Right renal pelvis (tissue), 4 donors: ENCODE measurements at regions not wholly inside any gene's neighbourhood (a gene's known extent, or its start where the extent isn't known, plus 50 kb on each side); places are given as distances from the start of the nearest gene placed in this dataset.

Experiments
- DNase-seq, 4 donors: peaks; one replicate each; pipeline ENCODE4 v3.0.0-alpha.2; 2013; ENCODE audit warnings: low read depth in 4 of 4, low spot score in 3 of 4, missing footprints in 1 of 4

DNA sequence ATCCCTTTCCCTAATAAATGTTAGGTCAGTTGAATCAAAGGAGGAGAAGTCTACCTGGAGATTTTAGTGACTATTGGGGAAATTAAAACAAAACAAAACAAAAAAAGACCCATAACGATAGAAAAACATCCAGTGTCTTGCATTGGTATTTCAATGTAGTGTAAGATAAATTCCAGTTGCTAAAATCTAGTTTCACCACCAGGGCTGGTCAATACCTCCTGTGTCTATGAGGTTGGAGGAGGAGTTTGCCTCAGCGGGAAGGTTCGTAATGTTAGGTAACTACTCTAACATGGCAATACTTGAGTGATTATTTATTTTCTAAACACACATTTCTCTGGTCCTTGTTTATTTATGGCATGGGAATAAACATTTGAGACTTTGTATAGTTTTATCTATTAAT is 483.2 kb downstream of the FGF9 start:
- no peak for DNase-seq

- no peak for DNase-seq
Observed at GRCh38 chr13:22161871-22162270, 491.0 kb downstream of the FGF9 start.

GRCh38 chr13:22162889-22163288 is 492.0 kb downstream of the FGF9 start:
- no peak for DNase-seq

- DNase-seq, result no peak
Observed at GRCh38 chr13:22168437-22169190, 497.7 kb downstream of the FGF9 start.

DNA sequence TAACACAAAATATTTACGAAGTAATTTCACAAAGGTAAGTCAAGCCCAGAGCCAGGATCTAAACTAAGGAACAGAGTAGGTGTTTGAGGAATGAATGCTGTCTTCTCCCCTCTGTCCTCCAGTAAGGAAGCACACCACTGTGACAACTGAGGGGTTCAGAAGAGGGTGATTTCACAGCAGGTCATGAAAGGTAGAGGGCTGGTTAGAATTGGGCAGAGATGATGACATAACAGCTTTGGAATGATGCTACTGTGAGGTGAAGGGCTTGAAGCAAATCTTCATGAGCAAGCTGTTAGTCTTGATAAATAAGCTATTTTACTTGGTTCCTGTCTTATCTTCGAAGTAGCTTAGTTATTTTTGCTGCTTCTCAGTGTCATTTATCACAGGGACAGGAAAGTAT is 498.6 kb downstream of the FGF9 start:
- no peak for DNase-seq

DNA sequence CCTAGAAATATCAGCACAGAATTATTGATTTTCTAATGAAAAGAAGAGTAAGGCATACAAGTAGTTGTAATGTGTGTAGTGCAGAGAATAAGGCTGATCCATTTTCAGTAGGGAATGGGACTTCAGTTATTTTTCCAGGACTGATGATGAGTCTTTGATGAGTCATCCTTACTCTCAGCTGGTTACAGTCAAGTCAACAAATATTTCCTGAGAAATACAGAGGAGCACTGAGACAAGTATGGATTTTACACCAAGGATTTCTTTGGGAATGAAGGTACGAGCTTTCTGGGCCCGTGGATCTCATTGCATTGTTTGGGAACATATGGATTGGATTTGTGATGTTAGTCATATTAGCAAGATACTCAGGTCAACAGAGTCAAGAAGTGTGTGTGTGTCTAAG is 502.7 kb downstream of the FGF9 start:
- no peak for DNase-seq

DNA sequence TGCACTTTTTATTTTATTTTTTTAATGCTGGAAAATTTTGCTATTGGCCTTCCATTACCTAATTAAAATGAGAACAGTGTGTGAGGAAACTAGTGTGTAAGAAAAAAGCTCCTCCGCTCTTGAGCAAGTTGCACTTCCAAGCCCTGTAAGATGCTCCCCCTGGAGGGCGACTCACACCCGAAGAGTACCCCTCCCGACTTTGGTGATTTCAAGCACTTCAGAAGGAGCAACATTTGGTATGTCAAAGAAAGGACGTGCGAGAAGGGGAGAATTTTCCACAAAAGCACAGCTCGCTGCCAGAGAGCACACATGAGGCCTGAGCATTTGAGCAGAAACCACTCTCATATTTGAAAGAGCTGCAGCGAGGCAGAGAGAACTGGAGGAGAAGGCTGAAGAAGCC is 504.4 kb downstream of the FGF9 start:
- DNase-seq, result no peak

GRCh38 chr13:22175815-22176214 is 504.9 kb downstream of the FGF9 start:
- no peak for DNase-seq

- no peak for DNase-seq
Observed at GRCh38 chr13:22176968-22177520, 506.2 kb downstream of the FGF9 start.

GRCh38 chr13:22178878-22179277 is 508.0 kb downstream of the FGF9 start:
- DNase-seq, result no peak

GRCh38 chr13:22187329-22187728 is 516.5 kb downstream of the FGF9 start:
- DNase-seq, result no peak

DNA sequence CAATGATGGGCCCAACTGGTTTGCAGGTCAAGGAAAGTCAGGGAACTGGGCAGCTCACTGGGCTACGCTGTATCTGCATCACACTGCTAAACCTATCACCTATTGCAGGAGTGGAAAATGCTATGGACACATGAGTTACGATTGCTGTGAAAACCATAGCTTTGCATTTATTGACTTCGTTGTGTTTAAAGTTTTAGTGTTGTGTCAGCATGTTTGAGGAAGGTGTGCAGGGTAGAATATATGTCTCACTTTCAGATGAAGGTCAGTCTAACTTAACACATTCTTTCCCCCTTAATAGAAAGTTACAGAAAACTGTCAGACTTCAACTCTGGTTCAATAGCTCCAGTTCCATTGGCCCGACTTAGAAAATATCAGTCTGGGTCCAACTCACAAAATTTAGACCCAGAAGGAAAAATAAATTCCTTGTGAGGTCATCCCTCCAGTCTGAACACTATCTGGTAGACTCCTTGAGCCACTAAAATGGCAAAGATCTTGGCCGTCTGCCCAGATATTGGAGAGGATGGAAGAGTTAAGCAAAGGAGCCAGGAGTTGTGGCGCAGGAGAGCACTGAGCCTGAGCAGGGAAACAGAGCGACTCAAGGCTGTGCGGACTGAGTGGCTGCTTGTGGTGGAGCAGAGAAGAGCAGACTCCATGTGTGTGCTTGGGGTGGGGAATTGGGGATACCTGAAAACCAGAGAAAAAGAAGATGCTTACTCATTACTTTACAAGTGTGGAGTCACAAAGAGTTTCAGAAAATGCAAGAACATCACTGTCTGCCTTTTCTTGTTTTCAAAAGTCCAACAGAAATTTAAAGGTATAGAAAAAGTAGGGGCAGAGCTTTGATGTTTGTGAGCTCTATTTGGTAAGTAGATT is 518.5 kb downstream of the FGF9 start:
- no peak for DNase-seq

DNA sequence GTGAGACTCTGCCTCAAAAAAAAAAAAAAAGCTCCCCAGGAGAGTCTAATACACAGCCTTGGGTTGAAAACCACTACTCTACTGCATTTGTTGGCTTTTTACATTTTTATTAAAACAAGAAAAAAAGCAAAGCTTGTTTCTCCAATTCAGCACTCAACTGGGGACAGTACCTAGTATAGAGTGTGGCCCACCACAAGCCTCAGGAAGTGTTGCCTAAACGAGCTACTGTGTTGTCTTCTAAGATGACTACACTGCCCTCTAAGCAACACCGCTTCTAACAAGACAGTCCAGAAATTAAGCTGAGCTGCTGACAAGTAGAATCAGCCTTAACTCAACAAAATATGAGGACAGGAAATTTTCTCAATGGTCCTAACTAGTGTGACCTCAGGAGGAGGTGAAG is 522.2 kb downstream of the FGF9 start:
- no peak for DNase-seq

- DNase-seq, result no peak
Observed at GRCh38 chr13:22194106-22194805, 523.4 kb downstream of the FGF9 start.

- DNase-seq, result no peak
Observed at GRCh38 chr13:22195726-22196125, 524.9 kb downstream of the FGF9 start.

- no peak for DNase-seq
Observed at GRCh38 chr13:22196777-22197176, 525.9 kb downstream of the FGF9 start.

GRCh38 chr13:22198001-22198400 is 527.1 kb downstream of the FGF9 start:
- DNase-seq, result no peak

DNA sequence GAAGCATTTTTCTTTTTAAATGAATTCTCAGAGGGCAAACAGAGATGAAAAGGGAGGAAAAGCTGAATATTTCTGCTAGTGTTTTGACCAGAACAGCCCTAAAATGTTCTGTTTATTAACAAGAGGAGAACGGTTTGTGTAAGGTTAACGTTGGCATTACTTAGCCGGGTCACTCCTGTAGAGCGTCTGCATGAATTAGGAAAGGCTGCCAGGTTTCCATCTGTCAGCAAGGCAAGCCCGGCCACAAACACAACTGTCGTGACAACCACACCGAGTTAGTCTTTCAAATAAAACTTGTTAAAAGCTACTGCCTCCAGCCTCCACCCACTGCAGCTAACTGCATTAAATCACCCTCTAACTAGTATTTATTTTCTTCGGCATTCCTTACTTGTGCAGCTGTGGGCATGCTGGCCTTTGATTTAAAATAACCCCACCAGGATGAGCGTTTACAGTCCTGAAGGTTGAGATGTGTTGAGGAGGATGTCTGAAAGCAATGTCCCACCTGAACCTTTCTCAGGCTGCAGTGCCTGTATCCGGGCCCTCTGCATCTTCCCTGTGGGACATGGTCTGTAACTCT is 527.9 kb downstream of the FGF9 start:
- DNase-seq, result no peak

GRCh38 chr13:22200440-22200839 is 529.6 kb downstream of the FGF9 start:
- DNase-seq, result no peak

DNA sequence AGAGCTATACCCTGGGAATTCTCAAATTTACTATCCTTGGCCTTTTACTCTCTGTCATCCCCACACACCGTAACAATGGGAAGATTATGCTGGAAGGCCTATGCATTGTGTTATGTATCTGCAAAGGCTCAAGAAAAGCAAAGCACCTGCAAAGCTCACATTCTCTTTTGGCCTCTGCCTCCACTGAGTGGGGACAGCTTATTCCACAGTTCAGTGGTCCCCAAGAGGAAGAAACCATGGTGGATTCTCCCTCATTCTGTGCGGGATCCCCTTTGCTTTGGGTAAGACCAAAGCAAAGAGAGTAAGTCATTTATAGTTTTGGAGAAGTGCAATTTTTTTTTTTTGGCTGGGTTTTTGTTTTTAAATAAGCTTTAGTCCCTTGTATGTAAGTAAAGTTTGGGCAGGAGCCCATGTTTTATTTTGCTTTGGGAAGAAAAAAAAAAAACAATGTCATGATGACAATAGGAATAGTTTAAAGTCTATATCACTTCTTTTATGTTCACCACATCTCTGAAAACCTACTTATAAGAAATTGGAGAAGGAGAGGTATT is 530.6 kb downstream of the FGF9 start:
- DNase-seq, result no peak
